Liver (tissue), 8 donors: ENCODE measurements at regions not wholly inside any gene's neighbourhood (a gene's known extent, or its start where the extent isn't known, plus 50 kb on each side); places are given as distances from the start of the nearest gene placed in this dataset.

Experiments
- DNase-seq: peaks from one replicate; pipeline ENCODE4 v3.0.0-alpha.2; 2017; ENCODE audit warnings: low spot score
- H3K27ac ChIP-seq, 2 donors: one replicate each; pipeline ENCODE4 v1.7.0; 2013; ENCODE audit warnings: inconsistent platforms in 2 of 2, low read length in 2 of 2, control low read depth in 1 of 2, low read depth in 1 of 2, mild to moderate bottlenecking in 1 of 2
- H3K27me3 ChIP-seq, 4 donors: one replicate each; pipeline versions ENCODE4 v1.6.1 to v1.7.0; 2013; ENCODE audit warnings: low read length in 3 of 4, inconsistent platforms in 1 of 4, mild to moderate bottlenecking in 1 of 4, moderate library complexity in 1 of 4; ENCODE audit not compliant: control insufficient read depth in 4 of 4, insufficient read depth in 4 of 4
- H3K36me3 ChIP-seq, 4 donors: one replicate each; pipeline versions ENCODE4 v1.6.1 to v1.7.0; 2013; ENCODE audit warnings: low read length in 3 of 4, mild to moderate bottlenecking in 3 of 4, low read depth in 1 of 4, moderate library complexity in 1 of 4; ENCODE audit not compliant: control insufficient read depth in 4 of 4, insufficient read depth in 3 of 4
- H3K4me1 ChIP-seq, 4 donors: one replicate each; pipeline versions ENCODE4 v1.6.1 to v1.7.0; 2013; ENCODE audit warnings: low read length in 3 of 4, mild to moderate bottlenecking in 3 of 4, moderate library complexity in 1 of 4; ENCODE audit not compliant: control insufficient read depth in 4 of 4, insufficient read depth in 4 of 4
- H3K4me3 ChIP-seq, 3 donors: one replicate each; pipeline versions ENCODE4 v1.6.1 to v1.7.0; 2013; ENCODE audit warnings: low read length in 3 of 3, control low read depth in 1 of 3, low read depth in 1 of 3, mild to moderate bottlenecking in 1 of 3
- H3K9ac ChIP-seq, 2 donors: one replicate each; pipeline ENCODE4 v1.7.0; 2013; ENCODE audit warnings: low read length in 2 of 2, mild to moderate bottlenecking in 2 of 2, moderate library complexity in 2 of 2, control low read depth in 1 of 2, low read depth in 1 of 2
- H3K9me3 ChIP-seq, 4 donors: one replicate each; pipeline versions ENCODE4 v1.6.1 to v1.7.0; 2013; ENCODE audit warnings: low read length in 3 of 4; ENCODE audit not compliant: control insufficient read depth in 4 of 4
- EGR1 ChIP-seq, 2 donors: IDR thresholded peaks; 2 replicates each; pipeline ENCODE4 v1.6.1; 2016 to 2018; ENCODE audit warnings: antibody characterized with exemption in 2 of 2, low read depth in 2 of 2
- FOXA1 ChIP-seq: IDR thresholded peaks from 2 replicates; pipeline ENCODE4 v1.6.1; 2016; ENCODE audit warnings: antibody characterized with exemption
- FOXA2 ChIP-seq: IDR thresholded peaks from 2 replicates; pipeline ENCODE4 v1.6.1; 2016; ENCODE audit warnings: antibody characterized with exemption
- GABPA ChIP-seq, 2 donors: IDR thresholded peaks in 1 of 2; conservative IDR thresholded peaks in 1 of 2; 2 replicates each; pipeline ENCODE4 v1.6.1; 2016; ENCODE audit warnings: antibody characterized with exemption in 2 of 2, mild to moderate bottlenecking in 1 of 2, moderate library complexity in 1 of 2
- HNF4A ChIP-seq, 2 donors: conservative IDR thresholded peaks; 2 replicates each; pipeline ENCODE4 v1.6.1; 2016; ENCODE audit warnings: antibody characterized with exemption in 2 of 2, mild to moderate bottlenecking in 2 of 2
- HNF4G ChIP-seq: IDR thresholded peaks from 2 replicates; pipeline ENCODE4 v1.6.1; 2016; ENCODE audit warnings: antibody characterized with exemption
- JUND ChIP-seq, 2 donors: IDR thresholded peaks; 2 replicates each; pipeline ENCODE4 v1.6.1; 2016; ENCODE audit warnings: antibody characterized with exemption in 2 of 2
- NR2F2 ChIP-seq: IDR thresholded peaks from 2 replicates; pipeline ENCODE4 v1.6.1; 2016; ENCODE audit warnings: antibody characterized with exemption
- RAD21 ChIP-seq, 2 donors: IDR thresholded peaks; 2 replicates each; pipeline ENCODE4 v1.6.1; 2016; ENCODE audit warnings: antibody characterized with exemption in 2 of 2, mild to moderate bottlenecking in 2 of 2
- REST ChIP-seq: IDR thresholded peaks from 2 replicates; pipeline ENCODE4 v1.6.1; 2016; ENCODE audit warnings: antibody characterized with exemption, mild to moderate bottlenecking
- RXRA ChIP-seq, 2 donors: IDR thresholded peaks; 2 replicates each; pipeline ENCODE4 v1.6.1; 2017 to 2018; ENCODE audit warnings: antibody characterized with exemption in 2 of 2, mild to moderate bottlenecking in 1 of 2
- SP1 ChIP-seq: IDR thresholded peaks from 2 replicates; pipeline ENCODE4 v1.6.1; 2018; ENCODE audit warnings: antibody characterized with exemption, mild to moderate bottlenecking
- TAF1 ChIP-seq: conservative IDR thresholded peaks from 2 replicates; pipeline ENCODE4 v1.6.1; 2016; ENCODE audit warnings: antibody characterized with exemption, mild to moderate bottlenecking
- YY1 ChIP-seq: IDR thresholded peaks from 2 replicates; pipeline ENCODE4 v1.6.1; 2016; ENCODE audit warnings: antibody characterized with exemption, mild to moderate bottlenecking
- ZBTB33 ChIP-seq: IDR thresholded peaks from 2 replicates; pipeline ENCODE4 v1.6.1; 2016; ENCODE audit warnings: antibody characterized with exemption
- WGBS: extraction: QIAGEN DNeasy Blood & Tissue Kit; methylation state at CpG from one replicate; pipeline ENCODE4 v1.1.7; 2013; 5-methylcytosine and 5-hydroxymethylcytosine counted together
- TF ChIP-seq, protein P1 (sequence below): IDR thresholded peaks from 2 replicates; pipeline ENCODE4 v1.6.1; 2016; ENCODE audit warnings: antibody characterized with exemption
- TF ChIP-seq, protein P2 (sequence below): IDR thresholded peaks from 2 replicates; pipeline ENCODE4 v1.6.1; 2016; ENCODE audit warnings: antibody characterized with exemption
- TF ChIP-seq, protein P3 (sequence below): fragments of 150-350 bp; IDR thresholded peaks from 2 replicates; pipeline ENCODE4 v1.5.1; 2017; ENCODE audit warnings: improper control_type of control experiment, low read depth, low read length; ENCODE audit not compliant: missing input control
- donor health status: healthy.
- donor health status: healthy.
- donor health status: healthy.
- donor health status: healthy.
- donor health status: healthy.

GRCh38 chr9:103992938-103993579, 101.0 kb upstream of the SMC2 start:
- TF ChIP-seq EGR1 (IDR thresholded peaks at IDR 0.05; ENCODE audit: low read depth in 2 of 2) (no peak), SP1 (no peak), RXRA (IDR thresholded peaks at IDR 0.05) (no peak), FOXA1 (no peak), HNF4A (conservative IDR thresholded peaks at IDR 0.05) (no peak)
- TF ChIP-seq, protein P1, sequence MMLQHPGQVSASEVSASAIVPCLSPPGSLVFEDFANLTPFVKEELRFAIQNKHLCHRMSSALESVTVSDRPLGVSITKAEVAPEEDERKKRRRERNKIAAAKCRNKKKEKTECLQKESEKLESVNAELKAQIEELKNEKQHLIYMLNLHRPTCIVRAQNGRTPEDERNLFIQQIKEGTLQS = no peak

GRCh38 chr9:103997856-103998370, 96.2 kb upstream of the SMC2 start:
- no peak for TF ChIP-seq GABPA (IDR thresholded peaks at IDR 0.05 in 1 of 2, conservative IDR thresholded peaks at IDR 0.05 in 1 of 2)
- TF ChIP-seq, protein P2, sequence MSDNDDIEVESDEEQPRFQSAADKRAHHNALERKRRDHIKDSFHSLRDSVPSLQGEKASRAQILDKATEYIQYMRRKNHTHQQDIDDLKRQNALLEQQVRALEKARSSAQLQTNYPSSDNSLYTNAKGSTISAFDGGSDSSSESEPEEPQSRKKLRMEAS = no peak
- no peak for TF ChIP-seq TAF1
- TF ChIP-seq HNF4G = no peak
- TF ChIP-seq EGR1 (IDR thresholded peaks at IDR 0.05; ENCODE audit: low read depth in 2 of 2) = no peak
- no peak for TF ChIP-seq FOXA2
- TF ChIP-seq HNF4A (conservative IDR thresholded peaks at IDR 0.05) = no peak
- no peak for TF ChIP-seq REST
- TF ChIP-seq, protein P1 = no peak
- TF ChIP-seq SP1 = no peak
- TF ChIP-seq ZBTB33 = no peak
- TF ChIP-seq JUND (IDR thresholded peaks at IDR 0.05) = no peak
- no peak for TF ChIP-seq RXRA (IDR thresholded peaks at IDR 0.05)
- no peak for TF ChIP-seq YY1
- TF ChIP-seq, protein P3, sequence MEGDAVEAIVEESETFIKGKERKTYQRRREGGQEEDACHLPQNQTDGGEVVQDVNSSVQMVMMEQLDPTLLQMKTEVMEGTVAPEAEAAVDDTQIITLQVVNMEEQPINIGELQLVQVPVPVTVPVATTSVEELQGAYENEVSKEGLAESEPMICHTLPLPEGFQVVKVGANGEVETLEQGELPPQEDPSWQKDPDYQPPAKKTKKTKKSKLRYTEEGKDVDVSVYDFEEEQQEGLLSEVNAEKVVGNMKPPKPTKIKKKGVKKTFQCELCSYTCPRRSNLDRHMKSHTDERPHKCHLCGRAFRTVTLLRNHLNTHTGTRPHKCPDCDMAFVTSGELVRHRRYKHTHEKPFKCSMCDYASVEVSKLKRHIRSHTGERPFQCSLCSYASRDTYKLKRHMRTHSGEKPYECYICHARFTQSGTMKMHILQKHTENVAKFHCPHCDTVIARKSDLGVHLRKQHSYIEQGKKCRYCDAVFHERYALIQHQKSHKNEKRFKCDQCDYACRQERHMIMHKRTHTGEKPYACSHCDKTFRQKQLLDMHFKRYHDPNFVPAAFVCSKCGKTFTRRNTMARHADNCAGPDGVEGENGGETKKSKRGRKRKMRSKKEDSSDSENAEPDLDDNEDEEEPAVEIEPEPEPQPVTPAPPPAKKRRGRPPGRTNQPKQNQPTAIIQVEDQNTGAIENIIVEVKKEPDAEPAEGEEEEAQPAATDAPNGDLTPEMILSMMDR = no peak
- TF ChIP-seq RAD21 (IDR thresholded peaks at IDR 0.05) = no peak
- no peak for TF ChIP-seq FOXA1
- TF ChIP-seq NR2F2 = no peak
- no peak overlapping the region for H3K4me3 ChIP-seq
- H3K4me1 ChIP-seq = no peaks in the 10 kb centered on the region
- H3K36me3 ChIP-seq = no peaks in the 10 kb centered on the region
- no peak overlapping the region for H3K9ac ChIP-seq
- no peaks in the 10 kb centered on the region for H3K27me3 ChIP-seq
- peaks cover 0 to 1% (median 0%) of the 10 kb centered on the region in 4 donors for H3K9me3 ChIP-seq
- 56% methylated on average over 3 of the region's 3 CpGs for WGBS
- no peak overlapping the region for H3K27ac ChIP-seq
- DNase-seq = no peak

More at GRCh38 chr9:103992938-103993579, 101.0 kb upstream of the SMC2 start:
- Histone ChIP-seq H3K36me3 (no peaks in the 10 kb centered on the region), H3K9me3 (peaks cover 0 to 1% (median 0%) of the 10 kb centered on the region in 4 donors), H3K4me3 (no peak overlapping the region), H3K27ac (no peak overlapping the region), H3K9ac (peak overlapping the region in 1 of 2 donors; percentile 5), H3K27me3 (peaks cover 0 to 3% (median 0%) of the 10 kb centered on the region in 4 donors), H3K4me1 (no peaks in the 10 kb centered on the region)
- DNase-seq = no peak
- 79% methylated on average over 3 of the region's 3 CpGs for WGBS
